Vagina (tissue), 2 donors: ENCODE measurements at regions not wholly inside any gene's neighbourhood (a gene's known extent, or its start where the extent isn't known, plus 50 kb on each side); places are given as distances from the start of the nearest gene placed in this dataset.

Source experiments
- CTCF ChIP-seq, 3 experiments: fragments of 450-650 bp in 2 of 3; fragments of 200-600 bp in 1 of 3; sonication (generic) in 1 of 3; IDR thresholded peaks; one replicate each; pipeline ENCODE4 v1.5.1; 2017 to 2019; ENCODE audit warnings: antibody characterized with exemption in 3 of 3, mild to moderate bottlenecking in 2 of 3, moderate library complexity in 2 of 3
- POLR2A ChIP-seq, 2 donors: fragments of 450-650 bp; IDR thresholded peaks; one replicate each; pipeline ENCODE4 v1.6.1; 2017; ENCODE audit warnings: antibody characterized with exemption in 2 of 2, mild to moderate bottlenecking in 2 of 2, moderate library complexity in 2 of 2
- POLR2AphosphoS5 ChIP-seq, 2 donors: sonication (generic); formaldehyde crosslinking; IDR thresholded peaks; one replicate each; pipeline ENCODE4 v1.9.0; 2017; ENCODE audit warnings: antibody characterized with exemption in 2 of 2, mild to moderate bottlenecking in 2 of 2, low read depth in 1 of 2; ENCODE audit not compliant: insufficient read depth in 1 of 2

DNA sequence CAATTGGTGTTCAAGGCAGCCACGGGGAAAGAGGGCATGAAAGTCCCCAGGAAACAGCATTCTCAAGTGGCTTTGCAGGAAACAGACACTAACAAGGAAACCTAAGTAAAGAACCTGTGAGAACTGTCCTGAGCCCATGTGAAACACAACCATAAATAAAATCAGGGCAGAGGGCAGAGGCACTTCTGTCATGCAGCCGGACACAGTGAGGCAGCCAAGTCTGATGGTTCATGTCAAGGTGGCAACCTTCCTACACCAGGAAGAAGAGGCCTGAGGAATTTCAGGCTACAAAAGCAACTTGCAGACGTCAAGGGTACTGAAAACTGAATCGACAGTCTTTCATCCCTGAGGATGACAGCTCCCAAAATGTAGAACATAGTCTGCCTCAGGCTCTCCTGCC is 458.2 kb upstream of the NPVF start:
- TF ChIP-seq CTCF (IDR thresholded peaks at IDR 0.05) (no peak), POLR2AphosphoS5 (IDR thresholded peaks at IDR 0.05; ENCODE audit: insufficient read depth in 1 of 2, low read depth in 1 of 2) (no peak), POLR2A (IDR thresholded peaks at IDR 0.05) (no peak)
